ENCODE measurements at regions not wholly inside any gene's neighbourhood (a gene's known extent, or its start where the extent isn't known, plus 50 kb on each side); places are given as distances from the start of the nearest gene placed in this dataset.

GRCh38 chr1:214715126-214715525 is 112.1 kb downstream of the CENPF start:
- no peak for TF ChIP-seq CTCF (IDR thresholded peaks at IDR 0.05)
- H3K27ac ChIP-seq = no peak overlapping the region
- ATAC-seq = no peak

GRCh38 chr1:214717351-214717750 is 114.4 kb downstream of the CENPF start:
- DNase-seq = no peak
- H3K27me3 ChIP-seq (ENCODE audit: low read depth) = no peaks in the 10 kb centered on the region
- no peak for ATAC-seq
- no peaks in the 10 kb centered on the region for H3K9me3 ChIP-seq
- no peak overlapping the region for H3K4me3 ChIP-seq
- no peak for TF ChIP-seq CTCF (IDR thresholded peaks at IDR 0.05)
- H3K4me1 ChIP-seq = no peaks in the 10 kb centered on the region
- intact Hi-C loops (cut with DNase I) = no loop called here
- no peaks in the 10 kb centered on the region for H3K36me3 ChIP-seq
- no peak overlapping the region for H3K27ac ChIP-seq

More at GRCh38 chr1:214715126-214715525, 112.1 kb downstream of the CENPF start:
- intact Hi-C loops (cut with DNase I) = no loop called here
- H3K36me3 ChIP-seq = no peaks in the 10 kb centered on the region
- no peaks in the 10 kb centered on the region for H3K27me3 ChIP-seq (ENCODE audit: low read depth)
- DNase-seq = no peak
- no peaks in the 10 kb centered on the region for H3K9me3 ChIP-seq
- H3K4me3 ChIP-seq = no peak overlapping the region
- H3K4me1 ChIP-seq = no peaks in the 10 kb centered on the region

- TF ChIP-seq CTCF (IDR thresholded peaks at IDR 0.05) = no peak
Measured at GRCh38 chr1:214718724-214719123, 115.7 kb downstream of the CENPF start.

GRCh38 chr1:214719207-214719606 is 116.2 kb downstream of the CENPF start:
- no peak for ATAC-seq
- Histone ChIP-seq H3K4me3 (no peak overlapping the region), H3K27ac (no peak overlapping the region), H3K36me3 (no peaks in the 10 kb centered on the region), H3K27me3 (ENCODE audit: low read depth) (no peaks in the 10 kb centered on the region), H3K4me1 (no peaks in the 10 kb centered on the region), H3K9me3 (no peaks in the 10 kb centered on the region)
- intact Hi-C loops (cut with DNase I) = no loop called here
- DNase-seq = no peak
- no peak for TF ChIP-seq CTCF (IDR thresholded peaks at IDR 0.05)

More at GRCh38 chr1:214718724-214719123, 115.7 kb downstream of the CENPF start:
- ATAC-seq (no peak), DNase-seq (no peak)
- Histone ChIP-seq H3K4me1 (no peaks in the 10 kb centered on the region), H3K27me3 (ENCODE audit: low read depth) (no peaks in the 10 kb centered on the region), H3K27ac (no peak overlapping the region), H3K9me3 (no peaks in the 10 kb centered on the region), H3K4me3 (no peak overlapping the region), H3K36me3 (no peaks in the 10 kb centered on the region)
- intact Hi-C loops (cut with DNase I) = no loop called here

- no peaks in the 10 kb centered on the region for H3K36me3 ChIP-seq
- H3K4me1 ChIP-seq = no peaks in the 10 kb centered on the region
- H3K9me3 ChIP-seq = no peaks in the 10 kb centered on the region
- intact Hi-C loops (cut with DNase I) = no loop called here
- no peak for ATAC-seq
- TF ChIP-seq CTCF (IDR thresholded peaks at IDR 0.05) = no peak
- DNase-seq = no peak
- H3K4me3 ChIP-seq = no peak overlapping the region
- H3K27ac ChIP-seq = no peak overlapping the region
- H3K27me3 ChIP-seq (ENCODE audit: low read depth) = no peaks in the 10 kb centered on the region
Measured at GRCh38 chr1:214720561-214720960, 117.6 kb downstream of the CENPF start.

- no peak for TF ChIP-seq CTCF (IDR thresholded peaks at IDR 0.05)
- Histone ChIP-seq H3K9me3 (peaks cover 5% of the 10 kb centered on the region), H3K27me3 (ENCODE audit: low read depth) (no peaks in the 10 kb centered on the region), H3K4me3 (no peak overlapping the region), H3K4me1 (no peaks in the 10 kb centered on the region), H3K27ac (no peak overlapping the region), H3K36me3 (no peaks in the 10 kb centered on the region)
- intact Hi-C loops (cut with DNase I) = no loop called here
- DNase-seq (no peak), ATAC-seq (no peak)
Measured at GRCh38 chr1:214727274-214727673, 124.3 kb downstream of the CENPF start.
